ENCODE measurements at regions not wholly inside any gene's neighbourhood (a gene's known extent, or its start where the extent isn't known, plus 50 kb on each side); places are given as distances from the start of the nearest gene placed in this dataset.

DNA sequence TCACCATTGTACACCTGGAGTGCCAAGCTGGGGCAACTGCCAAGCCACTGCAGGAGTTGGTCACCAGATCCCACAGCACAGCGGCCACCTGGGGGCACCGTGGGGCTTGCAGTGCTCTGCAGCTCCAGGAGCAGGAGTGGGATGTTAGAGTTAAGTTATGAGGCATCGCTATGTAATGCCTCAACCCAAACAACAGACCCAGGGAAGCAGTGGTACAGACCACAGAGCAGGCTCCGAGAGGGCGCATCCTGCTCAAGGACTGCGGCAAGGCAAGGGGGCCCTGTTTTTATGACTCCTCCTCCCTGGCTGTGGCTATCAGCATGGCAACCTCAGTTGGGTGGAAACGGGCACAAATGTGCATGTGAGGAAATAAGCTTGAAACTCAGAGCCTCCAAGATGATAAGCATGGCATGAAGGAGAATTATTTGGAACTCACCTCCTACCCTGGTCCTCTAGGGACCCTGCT, 63.1 kb downstream of the ARL6IP4 start:
- TF ChIP-seq, protein P1, sequence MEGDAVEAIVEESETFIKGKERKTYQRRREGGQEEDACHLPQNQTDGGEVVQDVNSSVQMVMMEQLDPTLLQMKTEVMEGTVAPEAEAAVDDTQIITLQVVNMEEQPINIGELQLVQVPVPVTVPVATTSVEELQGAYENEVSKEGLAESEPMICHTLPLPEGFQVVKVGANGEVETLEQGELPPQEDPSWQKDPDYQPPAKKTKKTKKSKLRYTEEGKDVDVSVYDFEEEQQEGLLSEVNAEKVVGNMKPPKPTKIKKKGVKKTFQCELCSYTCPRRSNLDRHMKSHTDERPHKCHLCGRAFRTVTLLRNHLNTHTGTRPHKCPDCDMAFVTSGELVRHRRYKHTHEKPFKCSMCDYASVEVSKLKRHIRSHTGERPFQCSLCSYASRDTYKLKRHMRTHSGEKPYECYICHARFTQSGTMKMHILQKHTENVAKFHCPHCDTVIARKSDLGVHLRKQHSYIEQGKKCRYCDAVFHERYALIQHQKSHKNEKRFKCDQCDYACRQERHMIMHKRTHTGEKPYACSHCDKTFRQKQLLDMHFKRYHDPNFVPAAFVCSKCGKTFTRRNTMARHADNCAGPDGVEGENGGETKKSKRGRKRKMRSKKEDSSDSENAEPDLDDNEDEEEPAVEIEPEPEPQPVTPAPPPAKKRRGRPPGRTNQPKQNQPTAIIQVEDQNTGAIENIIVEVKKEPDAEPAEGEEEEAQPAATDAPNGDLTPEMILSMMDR (IDR thresholded peaks at IDR 0.05), result peak; percentile 41 to 88 (median 78)
- no peak for TF ChIP-seq EP300 (IDR thresholded peaks at IDR 0.05)

All from ovary (tissue), 3 donors.